NCI-H2029 (cell line): ENCODE measurements at regions not wholly inside any gene's neighbourhood (a gene's known extent, or its start where the extent isn't known, plus 50 kb on each side); places are given as distances from the start of the nearest gene placed in this dataset.
"Not testable (repeated sequence)": the region's sequence is repeated elsewhere in the genome, so short reads cannot be mapped to it uniquely, and the experiment has no call there.

Experiments
- DNase-seq: peaks from one replicate; lab custom pipeline; 2025; lab: John Stamatoyannopoulos, UW

- DNase-seq = not testable (repeated sequence)
Measured at GRCh38 chr6:106721189-106721588, 91.8 kb downstream of the QRSL1 start.
